ENCODE measurements at regions not wholly inside any gene's neighbourhood (a gene's known extent, or its start where the extent isn't known, plus 50 kb on each side); places are given as distances from the start of the nearest gene placed in this dataset.

DNA sequence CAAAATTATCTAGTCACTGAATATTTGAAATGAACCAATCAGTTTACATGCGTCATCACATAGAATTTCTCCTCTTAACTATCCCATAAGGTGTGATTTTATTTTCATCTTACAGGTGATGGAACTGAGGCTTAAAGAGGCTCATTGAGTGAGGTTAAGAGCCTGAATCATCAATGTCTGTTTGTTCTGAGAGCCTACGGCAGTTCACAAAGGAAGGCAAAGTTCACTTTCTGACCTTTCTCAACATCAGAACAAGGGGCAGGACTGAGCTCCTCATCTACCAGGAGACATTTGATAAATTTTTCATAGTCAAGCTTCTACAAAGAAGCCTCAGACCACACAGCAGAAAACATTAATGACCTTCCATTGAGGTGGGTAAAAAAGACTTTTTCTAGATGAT, 54.9 kb upstream of the OLIG3 start:
- Histone ChIP-seq H4K20me1 (ENCODE audit: insufficient read depth, low read length) (no peaks in the 10 kb centered on the region), H2BK5ac (ENCODE audit: low read depth, low read length, poor library complexity, severe bottlenecking) (no peak overlapping the region), H2BK20ac (ENCODE audit: low read depth, low read length) (no peak overlapping the region), H2AFZ (replicated peaks; ENCODE audit: low read length, poor library complexity) (no peak overlapping the region), H3K4me2 (ENCODE audit: low read depth, low read length) (no peak overlapping the region), H3K4ac (ENCODE audit: low read depth, low read length) (no peak overlapping the region), H3K4me3 (ENCODE audit: insufficient read depth, low read depth, low read length) (no peak overlapping the region), H4K8ac (ENCODE audit: low read depth in 2 of 2, low read length in 2 of 2) (no peak overlapping the region), H3K9me3 (ENCODE audit: control insufficient read depth, insufficient read depth, low read length) (no peaks in the 10 kb centered on the region), H3K9ac (ENCODE audit: low read depth, low read length) (no peak overlapping the region), H2AK5ac (ENCODE audit: low read depth, low read length) (no peak overlapping the region), H3K27me3 (ENCODE audit: control insufficient read depth, insufficient read depth, low read length) (no peaks in the 10 kb centered on the region), H3K79me1 (ENCODE audit: low read depth in 1 of 2, low read length in 2 of 2) (no peaks in the 10 kb centered on the region), H3K18ac (ENCODE audit: low read depth, low read length) (no peak overlapping the region), H2BK15ac (ENCODE audit: low read depth, low read length) (no peak overlapping the region), H3K9me1 (ENCODE audit: insufficient read depth, low read length) (no peaks in the 10 kb centered on the region), H3K14ac (replicated peaks; ENCODE audit: low read depth, low read length) (no peak overlapping the region), H3K56ac (ENCODE audit: extremely low read depth, insufficient read depth, low read length) (no peak overlapping the region), H3K27ac (ENCODE audit: insufficient read depth, low read length) (no peak overlapping the region), H2BK120ac (ENCODE audit: low read depth, low read length) (no peak overlapping the region), H3K4me1 (ENCODE audit: control insufficient read depth, insufficient read depth, low read length) (no peaks in the 10 kb centered on the region), H4K5ac (ENCODE audit: low read depth, low read length) (no peak overlapping the region), H4K91ac (ENCODE audit: insufficient read depth, low read depth, low read length) (no peak overlapping the region), H3K23ac (ENCODE audit: low read depth, low read length) (no peak overlapping the region), H2AK9ac (replicated peaks; ENCODE audit: low read depth, low read length, poor library complexity) (no peak overlapping the region), H3K36me3 (ENCODE audit: control insufficient read depth, insufficient read depth, low read length) (no peaks in the 10 kb centered on the region)
- TF ChIP-seq MAZ (IDR thresholded peaks at IDR 0.05; ENCODE audit: borderline replicate concordance, low read depth, low read length) = no peak
- no peak for TF ChIP-seq USF2 (IDR thresholded peaks at IDR 0.05; ENCODE audit: low read depth, low read length)
- no peak for TF ChIP-seq FOS (IDR thresholded peaks at IDR 0.05; ENCODE audit: low read depth, low read length)
- TF ChIP-seq MAFK (IDR thresholded peaks at IDR 0.05; ENCODE audit: low read depth, low read length) = no peak
- TF ChIP-seq CEBPB (IDR thresholded peaks at IDR 0.05; ENCODE audit: low read depth, low read length) = no peak
- TF ChIP-seq POLR2A (IDR thresholded peaks at IDR 0.05; ENCODE audit: low read depth, low read length) = no peak
- no peak for TF ChIP-seq SMC3 (IDR thresholded peaks at IDR 0.05; ENCODE audit: low read depth, low read length)
- TF ChIP-seq ELK1 (IDR thresholded peaks at IDR 0.05; ENCODE audit: borderline replicate concordance, low read depth, low read length) = no peak
- TF ChIP-seq, protein P1, sequence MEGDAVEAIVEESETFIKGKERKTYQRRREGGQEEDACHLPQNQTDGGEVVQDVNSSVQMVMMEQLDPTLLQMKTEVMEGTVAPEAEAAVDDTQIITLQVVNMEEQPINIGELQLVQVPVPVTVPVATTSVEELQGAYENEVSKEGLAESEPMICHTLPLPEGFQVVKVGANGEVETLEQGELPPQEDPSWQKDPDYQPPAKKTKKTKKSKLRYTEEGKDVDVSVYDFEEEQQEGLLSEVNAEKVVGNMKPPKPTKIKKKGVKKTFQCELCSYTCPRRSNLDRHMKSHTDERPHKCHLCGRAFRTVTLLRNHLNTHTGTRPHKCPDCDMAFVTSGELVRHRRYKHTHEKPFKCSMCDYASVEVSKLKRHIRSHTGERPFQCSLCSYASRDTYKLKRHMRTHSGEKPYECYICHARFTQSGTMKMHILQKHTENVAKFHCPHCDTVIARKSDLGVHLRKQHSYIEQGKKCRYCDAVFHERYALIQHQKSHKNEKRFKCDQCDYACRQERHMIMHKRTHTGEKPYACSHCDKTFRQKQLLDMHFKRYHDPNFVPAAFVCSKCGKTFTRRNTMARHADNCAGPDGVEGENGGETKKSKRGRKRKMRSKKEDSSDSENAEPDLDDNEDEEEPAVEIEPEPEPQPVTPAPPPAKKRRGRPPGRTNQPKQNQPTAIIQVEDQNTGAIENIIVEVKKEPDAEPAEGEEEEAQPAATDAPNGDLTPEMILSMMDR (conservative IDR thresholded peaks at IDR 0.05; ENCODE audit: low read depth, low read length) = no peak
- TF ChIP-seq RCOR1 (IDR thresholded peaks at IDR 0.05; ENCODE audit: insufficient replicate concordance, low read length) = no peak
- TF ChIP-seq RFX5 (IDR thresholded peaks at IDR 0.05; ENCODE audit: low read depth, low read length) = no peak
- TF ChIP-seq CHD1 (IDR thresholded peaks at IDR 0.05; ENCODE audit: low read depth, low read length) = no peak
- TF ChIP-seq RAD21 (IDR thresholded peaks at IDR 0.05; ENCODE audit: low read length) = no peak
- no peak for TF ChIP-seq MXI1 (IDR thresholded peaks at IDR 0.05; ENCODE audit: borderline replicate concordance, low read depth, low read length)
- TF ChIP-seq BHLHE40 (IDR thresholded peaks at IDR 0.05; ENCODE audit: low read depth, low read length) = no peak
- no peak for TF ChIP-seq NFE2L2 (IDR thresholded peaks at IDR 0.05; ENCODE audit: low read depth, low read length)
- CTCF ChIA-PET = no interaction called here
- BruUV-seq (replicated peaks) = no TSS peak
- DNase-seq (no peak), ATAC-seq (ENCODE audit: low read depth) (no peak)
- POLR2A ChIA-PET (ENCODE audit: unreplicated experiment) = no interaction called here
- intact Hi-C loops (cut with micrococcal nuclease) (no loop called here), dilution Hi-C loops (cut with HindIII; ENCODE audit: low sequenced_read_pairs, unreplicated experiment) (no loop called here), in situ Hi-C loops (cut with MboI; ENCODE audit: low sequenced_read_pairs) (no loop called here)
- no CpG with 5 or more reads among the region's 2 CpGs for WGBS, 2 experiments (ENCODE audit: extremely low coverage in 2 of 2, insufficient read length in 1 of 2)
